HG03280 (cell line): ENCODE measurements at regions not wholly inside any gene's neighbourhood (a gene's known extent, or its start where the extent isn't known, plus 50 kb on each side); places are given as distances from the start of the nearest gene placed in this dataset.
"Not testable (repeated sequence)": the region's sequence is repeated elsewhere in the genome, so short reads cannot be mapped to it uniquely, and the experiment has no call there.

Experiments
- ATAC-seq: cut with Tn5 transposase; IDR thresholded peaks from one replicate; pipeline ENCODE4 v1.9.1; 2021; ENCODE audit warnings: mild to moderate bottlenecking, moderate library complexity; ENCODE audit not compliant: unreplicated experiment

DNA sequence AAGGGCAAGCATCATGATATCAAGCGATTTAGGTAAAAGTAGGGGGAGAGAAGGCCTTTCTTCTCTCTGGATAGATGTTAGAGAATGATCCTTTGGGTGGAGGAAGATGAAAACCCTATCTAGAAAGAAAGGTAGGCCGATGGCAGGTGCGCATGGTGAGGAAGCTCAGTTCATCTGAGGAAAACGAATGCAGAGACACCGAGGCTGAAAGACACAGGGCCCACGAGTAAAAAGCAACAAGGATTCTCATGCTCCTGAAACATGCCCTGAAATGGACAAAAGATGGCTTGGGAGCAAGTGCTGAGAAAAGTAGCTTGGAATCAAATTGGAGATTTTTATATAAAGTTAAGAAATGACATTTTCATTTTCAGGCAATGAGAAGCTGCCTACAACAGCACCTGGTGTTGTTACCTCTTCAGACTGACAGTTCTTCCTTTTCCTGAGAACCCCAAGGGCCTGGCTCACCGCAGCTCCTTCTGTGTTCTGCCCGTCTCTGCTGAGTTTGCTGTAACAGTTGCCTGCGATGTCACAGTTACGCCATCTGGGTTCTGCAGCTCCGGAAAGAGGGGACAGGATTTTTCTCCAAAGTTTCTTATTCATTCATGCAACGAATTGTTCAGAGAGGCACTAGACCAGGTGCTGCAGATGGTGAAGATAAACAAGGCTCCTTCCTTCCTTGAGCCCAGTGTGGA is 402.0 kb upstream of the KLF6 start:
- ATAC-seq, result no peak

- ATAC-seq, result no peak
Observed at GRCh38 chr10:4183761-4184261, 398.8 kb upstream of the KLF6 start.

DNA sequence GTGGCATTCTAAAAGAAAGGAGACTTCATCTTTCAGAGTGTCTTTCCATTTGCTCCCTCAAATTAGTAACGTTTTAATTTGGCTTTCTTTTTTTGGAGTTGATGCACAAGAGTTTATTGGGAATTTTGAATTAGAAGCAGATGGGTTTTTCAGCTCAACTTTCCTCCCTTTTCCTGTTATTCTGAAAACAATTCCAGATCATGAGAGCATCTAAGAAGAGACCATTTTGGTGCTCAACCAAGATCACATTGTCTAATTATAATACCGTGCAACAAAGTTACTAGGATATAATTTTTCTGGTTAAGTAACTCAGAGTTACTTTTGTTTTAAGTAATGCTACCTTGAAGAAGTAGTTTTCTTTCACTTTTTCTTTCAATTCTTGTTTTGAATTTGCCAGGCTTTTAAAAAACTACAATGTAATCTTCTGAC is 396.6 kb upstream of the KLF6 start:
- ATAC-seq, result no peak

DNA sequence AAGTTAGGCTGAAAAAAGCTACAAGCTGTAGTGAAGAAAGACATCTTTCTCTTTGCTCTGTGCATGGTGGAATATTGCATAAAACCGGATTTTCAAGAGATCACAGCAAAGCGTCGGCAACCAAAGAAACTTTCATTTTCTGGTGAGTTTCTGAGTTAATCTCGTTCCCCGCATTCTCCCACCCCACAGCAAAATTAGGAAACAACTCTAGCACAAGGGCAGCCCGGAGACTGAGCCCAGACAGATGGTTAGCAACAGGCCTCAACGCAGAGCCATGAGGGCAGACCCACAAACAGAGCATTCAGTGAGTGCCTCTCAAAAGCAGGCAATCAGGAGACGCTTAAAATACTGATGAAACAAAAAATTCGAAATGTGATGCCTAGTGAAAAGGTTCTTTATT is 396.1 kb upstream of the KLF6 start:
- no peak for ATAC-seq

DNA sequence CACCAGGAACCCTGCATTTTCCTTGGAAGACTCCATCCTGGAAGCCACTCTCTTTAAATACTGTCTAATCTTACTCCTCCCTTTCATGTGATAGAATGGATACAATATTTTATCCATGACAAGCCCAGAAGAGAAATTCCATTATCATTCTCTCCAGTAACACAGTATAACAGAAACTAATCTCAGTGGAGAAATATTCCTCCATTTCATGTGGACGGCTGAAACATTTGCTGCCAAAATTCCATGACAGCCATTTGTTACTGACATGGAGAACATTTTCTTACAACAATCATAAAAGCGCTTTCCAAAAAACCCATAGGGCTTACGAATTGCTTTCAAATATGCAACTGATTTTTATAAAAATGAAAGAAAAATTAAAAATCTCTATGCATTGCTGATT is 392.8 kb upstream of the KLF6 start:
- no peak for ATAC-seq

GRCh38 chr10:4176500-4177281 is 391.7 kb upstream of the KLF6 start:
- no peak for ATAC-seq

GRCh38 chr10:4174197-4174596 is 389.2 kb upstream of the KLF6 start:
- ATAC-seq, result no peak

- no peak for ATAC-seq
Observed at GRCh38 chr10:4170633-4171314, 385.8 kb upstream of the KLF6 start.

DNA sequence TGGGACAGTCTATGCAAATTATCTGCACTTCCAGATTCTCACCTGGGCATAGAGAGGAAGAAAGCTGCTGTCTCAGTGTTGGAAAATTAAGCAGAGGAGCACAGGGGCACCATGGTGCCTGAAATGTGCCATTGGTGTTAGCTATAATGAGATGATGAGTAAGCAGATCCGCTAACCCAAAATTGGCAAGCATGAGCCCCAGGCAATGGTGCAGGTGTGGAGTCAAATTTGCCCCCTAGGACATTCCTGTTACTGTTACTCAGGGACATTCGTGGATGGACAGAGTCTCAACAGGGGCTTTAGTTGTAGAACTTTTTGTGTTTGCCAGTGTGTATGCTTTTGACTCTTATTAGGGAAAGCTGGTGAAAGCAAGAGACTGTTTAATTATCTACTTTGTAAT is 385.2 kb upstream of the KLF6 start:
- no peak for ATAC-seq

DNA sequence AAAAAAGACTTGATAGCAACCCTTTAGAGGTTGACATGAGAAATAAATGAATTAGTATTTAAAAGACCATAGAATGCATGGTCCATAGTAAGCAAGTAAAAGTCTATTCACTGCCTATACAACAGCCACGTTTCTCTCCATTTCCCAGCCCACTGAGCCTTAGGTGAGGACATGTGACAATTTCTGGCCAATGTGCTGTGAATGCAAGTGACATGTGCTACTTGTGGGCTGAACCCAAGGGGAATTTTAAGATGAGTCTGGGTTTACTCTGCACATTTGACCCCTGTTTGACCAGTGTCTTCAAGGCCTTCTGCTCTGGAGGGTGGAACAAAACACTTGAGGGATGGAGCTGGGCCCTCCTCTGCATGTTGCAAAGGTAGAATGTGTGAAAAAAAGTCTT is 384.4 kb upstream of the KLF6 start:
- no peak for ATAC-seq

GRCh38 chr10:4167216-4167615 is 382.2 kb upstream of the KLF6 start:
- ATAC-seq, result no peak

- ATAC-seq, result no peak
Observed at GRCh38 chr10:4162571-4163286, 377.7 kb upstream of the KLF6 start.

- ATAC-seq, result no peak
Observed at GRCh38 chr10:4159173-4159572, 374.2 kb upstream of the KLF6 start.

DNA sequence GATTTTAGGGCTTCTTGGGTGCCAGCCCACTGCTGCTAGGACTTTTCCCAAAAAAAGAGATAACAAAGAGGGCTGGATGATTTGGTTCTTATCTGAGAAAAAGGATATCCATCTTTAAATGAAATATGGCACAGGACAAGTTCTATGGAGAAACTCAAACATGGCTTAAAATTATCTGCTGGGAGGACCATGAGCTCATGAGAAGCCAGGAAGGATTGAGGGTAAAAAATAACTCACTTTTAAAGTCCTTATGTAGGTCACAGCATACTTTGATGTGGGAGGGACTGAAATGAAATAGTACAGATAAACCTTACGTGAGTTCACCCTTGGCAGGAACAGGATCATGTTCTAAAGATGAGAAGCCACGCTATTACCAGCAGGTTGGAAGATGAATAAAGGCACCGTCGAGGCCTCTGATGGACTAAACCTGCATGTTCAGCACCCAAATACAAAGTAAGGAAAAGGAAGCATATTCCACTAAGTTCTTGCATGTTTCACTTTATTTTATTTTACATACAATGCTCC is 369.2 kb upstream of the KLF6 start:
- ATAC-seq, result no peak

GRCh38 chr10:4151466-4151865 is 366.5 kb upstream of the KLF6 start:
- no peak for ATAC-seq

- ATAC-seq, result no peak
Observed at GRCh38 chr10:4150676-4151075, 365.7 kb upstream of the KLF6 start.

DNA sequence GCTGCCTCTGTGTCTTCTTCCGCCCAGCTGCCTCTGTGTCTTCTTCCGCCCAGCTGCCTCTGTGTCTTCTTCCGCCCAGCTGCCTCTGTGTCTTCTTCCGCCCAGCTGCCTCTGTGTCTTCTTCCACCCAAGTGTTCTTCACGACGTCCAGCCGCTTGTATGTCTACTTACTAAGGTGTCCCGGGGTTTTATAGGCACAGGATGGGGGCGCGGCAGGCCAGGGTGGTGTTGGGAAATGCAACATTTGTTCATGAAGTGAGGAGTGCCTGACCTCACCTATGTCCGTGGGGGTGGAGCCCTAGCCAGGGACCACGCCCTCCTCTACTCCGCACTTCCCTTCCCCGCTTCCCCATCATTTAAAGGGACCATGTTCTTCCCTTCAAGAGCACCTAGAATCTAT is 364.5 kb upstream of the KLF6 start:
- not testable (repeated sequence) for ATAC-seq

DNA sequence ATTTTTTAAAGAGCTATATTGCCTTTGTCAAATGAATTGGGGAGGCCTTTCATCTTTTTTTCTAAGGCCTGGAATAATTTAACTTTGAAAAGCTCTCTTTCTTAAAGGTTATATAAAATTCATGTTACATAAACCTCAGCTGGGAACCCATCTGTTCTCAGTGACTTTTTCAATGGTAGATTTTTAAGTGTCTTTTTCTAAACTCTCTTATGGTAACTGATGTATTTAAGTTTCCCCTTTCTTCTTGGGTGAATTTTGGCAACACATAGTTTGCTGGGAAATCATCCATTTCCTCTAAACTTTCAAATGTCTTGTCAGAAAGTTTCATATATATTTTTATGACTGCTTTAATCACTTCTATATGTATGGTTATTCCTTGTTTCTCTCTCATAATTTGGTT is 362.2 kb upstream of the KLF6 start:
- no peak for ATAC-seq

GRCh38 chr10:4144817-4145216 is 359.8 kb upstream of the KLF6 start:
- ATAC-seq, result no peak

DNA sequence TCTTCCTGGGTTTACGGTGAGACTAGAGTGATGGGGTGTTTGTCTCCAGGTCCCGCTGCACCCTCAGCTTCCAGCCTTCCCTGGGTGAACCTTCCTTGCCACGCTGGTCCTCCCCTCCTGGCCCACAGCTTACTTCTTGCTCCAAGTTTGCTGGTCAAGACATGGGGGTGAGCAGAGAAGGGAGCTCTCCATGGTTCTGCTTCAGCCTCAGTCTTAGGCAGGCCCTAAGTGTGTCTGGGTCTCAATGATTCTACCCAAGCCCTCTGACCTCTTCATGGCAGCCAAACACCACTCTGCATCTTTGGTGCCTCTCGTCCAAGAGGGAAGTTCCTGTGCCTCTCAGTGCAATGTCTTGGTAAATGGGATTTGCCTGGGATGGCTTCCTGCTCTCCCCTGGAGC is 356.5 kb upstream of the KLF6 start:
- no peak for ATAC-seq

DNA sequence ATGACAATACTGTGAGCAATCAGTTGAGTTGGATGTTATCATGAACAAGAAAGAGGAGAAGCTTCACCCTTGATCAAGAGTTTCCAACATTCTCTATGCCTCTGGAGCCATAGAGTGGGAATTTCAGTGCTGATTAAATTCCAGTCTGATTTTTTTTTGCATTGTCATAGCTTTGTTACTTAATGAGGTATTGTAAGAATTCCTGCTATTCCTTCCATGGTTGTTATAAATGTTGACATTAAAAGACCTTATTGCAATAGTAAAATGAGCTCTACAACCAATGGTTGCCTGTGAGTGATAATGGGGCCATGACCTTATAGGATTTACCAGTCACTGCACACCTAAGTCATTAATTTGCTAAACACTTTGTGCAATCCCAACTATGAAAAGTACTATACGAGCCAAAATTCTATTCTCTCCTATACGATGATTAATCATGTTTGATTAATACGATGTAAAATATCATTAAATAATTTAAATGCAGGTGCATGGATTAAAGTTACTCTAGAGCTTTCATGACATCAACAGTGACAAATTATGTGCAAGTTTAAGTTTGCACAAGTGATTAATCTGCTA is 353.2 kb upstream of the KLF6 start:
- ATAC-seq, result no peak
